HL-60 (cell line): ENCODE measurements at regions not wholly inside any gene's neighbourhood (a gene's known extent, or its start where the extent isn't known, plus 50 kb on each side); places are given as distances from the start of the nearest gene placed in this dataset.

Source experiments
- CTCF ChIP-seq: IDR thresholded peaks from one replicate; pipeline ENCODE4 v1.5.1; 2011; ENCODE audit warnings: low read length, control low read depth, inconsistent platforms; ENCODE audit not compliant: insufficient read depth
- GABPA ChIP-seq: IDR thresholded peaks from 2 replicates; pipeline ENCODE4 v1.6.1; 2012; ENCODE audit warnings: low read depth
- POLR2AphosphoS5 ChIP-seq: IDR thresholded peaks from 2 replicates; pipeline ENCODE4 v1.6.1; 2012; ENCODE audit warnings: low read depth
- REST ChIP-seq: IDR thresholded peaks from 2 replicates; pipeline ENCODE4 v1.6.1; 2012; ENCODE audit warnings: low read depth; ENCODE audit not compliant: insufficient replicate concordance
- SPI1 ChIP-seq: IDR thresholded peaks from 2 replicates; pipeline ENCODE4 v1.6.1; 2012; ENCODE audit warnings: low read depth, mild to moderate bottlenecking, borderline replicate concordance

GRCh38 chr7:16369855-16370254 is 51.5 kb downstream of the CRPPA start:
- TF ChIP-seq POLR2AphosphoS5 (no peak), CTCF (no peak), REST (no peak), GABPA (no peak), SPI1 (no peak)
